ENCODE measurements at regions not wholly inside any gene's neighbourhood (a gene's known extent, or its start where the extent isn't known, plus 50 kb on each side); places are given as distances from the start of the nearest gene placed in this dataset.

DNA sequence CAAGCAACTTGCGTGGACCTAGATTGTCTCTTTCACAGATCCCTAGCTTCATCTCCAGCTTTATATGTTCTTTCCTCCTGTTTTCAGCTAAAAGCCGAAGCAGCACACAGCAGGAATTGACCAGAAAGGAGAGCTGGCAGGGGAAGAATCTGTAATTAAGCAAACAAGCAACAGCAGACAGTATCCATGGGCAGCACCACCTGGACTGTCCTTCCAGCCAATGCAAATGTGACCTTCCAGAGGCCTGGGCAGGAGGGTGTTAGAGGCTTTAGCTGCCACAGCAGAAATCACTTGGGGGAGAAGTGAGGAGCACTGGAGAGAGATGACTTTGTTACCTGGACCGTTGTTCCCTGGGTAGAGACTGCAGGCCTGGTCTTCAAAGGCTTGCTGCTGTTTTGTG, 427.6 kb upstream of the GOT2 start:
- H3K4me3 ChIP-seq (replicated peaks in 1 of 2; ENCODE audit: low read depth in 2 of 2, low read length in 2 of 2): no peak overlapping the region
- TF ChIP-seq, protein P1, sequence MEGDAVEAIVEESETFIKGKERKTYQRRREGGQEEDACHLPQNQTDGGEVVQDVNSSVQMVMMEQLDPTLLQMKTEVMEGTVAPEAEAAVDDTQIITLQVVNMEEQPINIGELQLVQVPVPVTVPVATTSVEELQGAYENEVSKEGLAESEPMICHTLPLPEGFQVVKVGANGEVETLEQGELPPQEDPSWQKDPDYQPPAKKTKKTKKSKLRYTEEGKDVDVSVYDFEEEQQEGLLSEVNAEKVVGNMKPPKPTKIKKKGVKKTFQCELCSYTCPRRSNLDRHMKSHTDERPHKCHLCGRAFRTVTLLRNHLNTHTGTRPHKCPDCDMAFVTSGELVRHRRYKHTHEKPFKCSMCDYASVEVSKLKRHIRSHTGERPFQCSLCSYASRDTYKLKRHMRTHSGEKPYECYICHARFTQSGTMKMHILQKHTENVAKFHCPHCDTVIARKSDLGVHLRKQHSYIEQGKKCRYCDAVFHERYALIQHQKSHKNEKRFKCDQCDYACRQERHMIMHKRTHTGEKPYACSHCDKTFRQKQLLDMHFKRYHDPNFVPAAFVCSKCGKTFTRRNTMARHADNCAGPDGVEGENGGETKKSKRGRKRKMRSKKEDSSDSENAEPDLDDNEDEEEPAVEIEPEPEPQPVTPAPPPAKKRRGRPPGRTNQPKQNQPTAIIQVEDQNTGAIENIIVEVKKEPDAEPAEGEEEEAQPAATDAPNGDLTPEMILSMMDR (IDR thresholded peaks at IDR 0.05; ENCODE audit: low read depth, low read length): no peak
- DNase-seq (ENCODE audit: low read depth in 2 of 2): no peak

DNA sequence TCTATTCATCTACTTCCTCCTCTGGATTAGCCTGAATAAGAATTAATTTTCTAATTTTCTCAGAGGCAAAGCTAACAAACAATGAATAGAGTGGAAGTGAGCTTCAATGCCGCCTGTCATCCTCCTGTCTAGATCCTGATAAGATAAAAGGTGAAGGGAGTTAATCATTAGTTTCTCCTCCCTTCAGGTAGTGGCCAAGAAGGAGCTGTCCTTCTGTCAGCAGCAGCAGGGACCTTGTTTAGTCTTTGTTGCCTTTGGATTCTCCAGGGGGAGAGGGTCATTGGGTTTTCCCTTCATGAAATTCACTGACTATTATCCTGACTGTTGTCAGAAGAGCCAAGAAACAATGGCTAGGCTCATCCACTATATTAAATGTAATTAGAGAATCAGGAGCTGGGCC, 420.2 kb upstream of the GOT2 start:
- TF ChIP-seq, protein P1 (IDR thresholded peaks at IDR 0.05; ENCODE audit: low read depth, low read length): no peak
- no peak for DNase-seq (ENCODE audit: low read depth in 2 of 2)

DNA sequence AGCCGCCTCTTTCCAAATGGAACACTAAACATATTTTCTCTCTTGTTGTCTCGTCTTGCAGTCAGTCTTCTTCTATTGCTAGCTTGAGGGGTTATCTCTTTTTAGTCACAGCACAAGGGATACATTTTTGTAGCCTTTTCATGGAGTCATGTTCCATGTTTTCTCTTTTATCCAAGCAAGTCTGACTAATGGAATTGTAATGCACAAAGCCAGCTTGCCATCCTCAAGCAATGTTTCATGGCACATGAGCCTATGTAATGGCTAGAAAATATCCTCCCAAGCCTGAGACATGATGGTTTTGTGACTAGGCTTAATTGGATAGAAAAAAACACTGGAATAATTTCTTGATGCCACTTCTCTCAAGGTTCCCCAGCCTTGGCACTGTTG, 414.6 kb upstream of the GOT2 start:
- TF ChIP-seq, protein P1 (IDR thresholded peaks at IDR 0.05; ENCODE audit: low read depth, low read length): no peak
- no peak overlapping the region for H3K4me3 ChIP-seq (replicated peaks in 1 of 2; ENCODE audit: low read depth in 2 of 2, low read length in 2 of 2)
- no peak for DNase-seq (ENCODE audit: low read depth in 2 of 2)

More for the DNA sequence above, 420.2 kb upstream of the GOT2 start:
- H3K4me3 ChIP-seq (replicated peaks in 1 of 2; ENCODE audit: low read depth in 2 of 2, low read length in 2 of 2): no peak overlapping the region

DNA sequence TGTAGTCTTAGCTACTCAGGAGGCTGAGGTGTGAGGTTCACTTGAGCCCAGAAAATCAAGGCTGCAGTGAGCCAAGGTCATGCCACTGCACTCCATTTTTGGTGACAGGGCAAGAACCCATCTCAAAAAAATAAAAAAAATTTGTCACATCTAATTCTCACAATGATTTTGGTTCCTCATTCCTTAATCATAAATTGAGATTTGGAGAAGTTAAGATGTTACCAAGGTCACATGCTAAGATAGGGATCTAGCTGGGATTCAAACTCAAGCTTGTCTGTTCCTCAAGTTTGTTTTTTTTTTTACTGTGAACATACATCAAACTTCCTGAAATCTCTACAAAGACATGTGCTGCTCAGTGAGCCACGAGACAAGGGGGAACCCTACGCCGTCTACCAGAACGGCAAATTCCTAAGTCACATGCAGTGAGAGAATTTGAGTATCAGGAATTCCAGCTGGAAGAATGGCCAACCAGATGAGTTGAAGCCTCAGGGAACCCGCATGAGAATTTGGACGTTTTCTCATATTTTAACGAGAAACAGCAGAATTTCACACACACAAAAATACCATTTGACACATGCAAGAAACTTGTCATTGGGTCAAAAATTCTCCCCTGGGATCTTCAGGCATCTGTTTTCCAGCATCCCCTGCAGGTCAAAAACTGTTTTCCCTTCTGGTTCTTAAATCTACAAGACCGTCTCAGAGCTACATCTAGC, 414.1 kb upstream of the GOT2 start:
- DNase-seq (ENCODE audit: low read depth in 2 of 2): no peak
- H3K4me3 ChIP-seq (replicated peaks in 1 of 2; ENCODE audit: low read depth in 2 of 2, low read length in 2 of 2): no peak overlapping the region
- TF ChIP-seq, protein P1 (IDR thresholded peaks at IDR 0.05; ENCODE audit: low read depth, low read length): no peak

DNA sequence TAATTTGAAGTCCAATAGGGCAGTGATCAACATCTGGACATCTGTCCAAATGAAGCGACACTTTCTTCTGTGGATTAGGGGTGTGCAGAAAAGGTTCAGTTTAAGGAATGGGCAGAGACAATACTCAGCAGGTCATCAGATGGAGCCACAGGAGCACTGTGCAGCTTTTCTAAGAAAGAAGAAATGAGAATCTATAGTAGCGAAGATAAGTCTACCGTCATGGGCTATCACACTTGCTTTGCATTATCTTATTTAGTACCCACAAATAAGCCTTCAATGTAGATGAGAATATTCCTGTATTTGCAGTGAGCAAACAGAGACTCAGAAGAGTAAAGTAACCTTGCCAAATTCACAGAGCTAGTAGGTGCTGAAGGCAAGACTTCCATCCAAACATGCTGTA, 412.0 kb upstream of the GOT2 start:
- DNase-seq (ENCODE audit: low read depth in 2 of 2): no peak
- TF ChIP-seq, protein P1 (IDR thresholded peaks at IDR 0.05; ENCODE audit: low read depth, low read length): no peak
- no peak overlapping the region for H3K4me3 ChIP-seq (replicated peaks in 1 of 2; ENCODE audit: low read depth in 2 of 2, low read length in 2 of 2)

DNA sequence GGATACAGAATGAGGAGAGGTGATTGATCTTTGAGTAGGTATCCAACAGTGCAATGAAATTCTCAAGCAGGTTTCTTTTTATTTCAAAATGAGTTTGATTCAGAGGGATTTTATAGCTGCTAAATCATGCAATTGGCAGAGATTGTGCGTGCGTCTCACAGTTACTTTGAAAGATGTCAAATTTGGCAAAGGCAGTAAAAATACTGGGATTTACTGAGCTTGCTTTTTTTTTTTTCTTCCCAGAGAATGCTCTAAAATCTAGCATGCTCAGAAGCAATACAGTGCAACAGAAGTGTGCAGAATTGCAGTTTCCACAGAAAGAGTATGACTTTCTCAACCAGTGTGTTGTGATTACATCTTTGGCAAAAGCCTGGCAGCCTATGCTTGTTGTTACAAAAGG, 410.7 kb upstream of the GOT2 start:
- DNase-seq (ENCODE audit: low read depth in 2 of 2): no peak
- TF ChIP-seq, protein P1 (IDR thresholded peaks at IDR 0.05; ENCODE audit: low read depth, low read length): no peak
- no peak overlapping the region for H3K4me3 ChIP-seq (replicated peaks in 1 of 2; ENCODE audit: low read depth in 2 of 2, low read length in 2 of 2)

DNA sequence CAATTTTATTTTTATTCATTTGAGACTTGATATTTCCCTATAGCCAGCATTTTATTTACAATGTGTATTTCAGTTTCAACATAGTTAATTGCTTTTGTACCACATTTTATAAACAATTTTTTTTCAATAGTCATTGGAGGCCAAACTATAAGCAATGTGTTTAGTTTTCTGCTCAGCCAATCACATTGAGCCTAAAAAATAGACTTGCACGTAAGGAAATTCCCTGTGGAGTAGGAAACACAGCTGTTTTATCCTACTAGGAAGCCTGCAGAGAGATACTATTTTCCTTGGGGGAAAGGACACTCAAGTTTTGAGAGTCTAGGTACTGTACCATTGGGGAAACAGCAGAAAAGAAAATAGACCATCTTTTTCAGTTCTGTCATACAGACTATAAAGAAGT, 410.2 kb upstream of the GOT2 start:
- DNase-seq (ENCODE audit: low read depth in 2 of 2): no peak
- no peak overlapping the region for H3K4me3 ChIP-seq (replicated peaks in 1 of 2; ENCODE audit: low read depth in 2 of 2, low read length in 2 of 2)
- TF ChIP-seq, protein P1 (IDR thresholded peaks at IDR 0.05; ENCODE audit: low read depth, low read length): no peak
